ENCODE measurements at regions not wholly inside any gene's neighbourhood (a gene's known extent, or its start where the extent isn't known, plus 50 kb on each side); places are given as distances from the start of the nearest gene placed in this dataset.

DNA sequence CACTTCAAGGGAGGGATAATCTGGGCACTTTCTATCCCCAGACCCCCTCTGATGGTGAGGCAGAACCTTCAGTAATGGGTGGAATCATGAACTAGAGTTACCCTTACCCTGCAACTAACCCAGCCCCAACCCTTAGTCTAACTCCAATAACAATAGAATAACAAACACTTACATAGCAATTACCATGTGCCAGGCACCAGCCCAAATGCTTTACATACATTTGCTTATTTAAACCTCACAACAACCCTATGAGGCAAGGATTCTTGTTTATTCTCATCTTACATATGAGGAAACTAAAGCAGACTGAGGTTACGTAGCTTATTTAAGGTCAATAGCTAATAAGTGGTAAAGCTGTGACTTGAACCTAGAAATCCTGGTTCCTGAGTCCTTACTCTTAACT, 132.8 kb downstream of the CYP26B1 start:
- TF ChIP-seq GATA3 (IDR thresholded peaks at IDR 0.05; ENCODE audit: low read depth, low read length) (no peak), GATA2 (IDR thresholded peaks at IDR 0.05; ENCODE audit: low read depth, low read length) (no peak)

DNA sequence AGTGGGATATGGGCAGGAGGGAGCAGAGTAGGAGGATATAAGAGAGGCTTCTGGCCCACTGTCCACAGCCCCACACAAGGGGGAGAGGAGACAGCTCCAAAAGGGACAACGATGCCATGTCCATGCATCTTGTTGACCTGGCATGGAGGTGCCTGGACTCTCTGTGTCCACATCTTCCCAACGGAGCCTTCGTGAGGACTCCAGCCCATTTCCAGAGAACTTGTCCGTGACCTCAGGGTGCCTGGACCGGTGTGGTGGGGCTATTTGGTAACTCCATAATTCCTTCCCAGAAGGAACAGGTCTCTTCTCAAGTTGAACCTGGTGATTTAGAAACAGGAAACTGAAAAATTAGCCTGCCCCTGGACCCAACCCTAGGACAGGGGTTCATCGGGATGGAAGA, 133.9 kb downstream of the CYP26B1 start:
- TF ChIP-seq GATA3 (IDR thresholded peaks at IDR 0.05; ENCODE audit: low read depth, low read length), result no peak

DNA sequence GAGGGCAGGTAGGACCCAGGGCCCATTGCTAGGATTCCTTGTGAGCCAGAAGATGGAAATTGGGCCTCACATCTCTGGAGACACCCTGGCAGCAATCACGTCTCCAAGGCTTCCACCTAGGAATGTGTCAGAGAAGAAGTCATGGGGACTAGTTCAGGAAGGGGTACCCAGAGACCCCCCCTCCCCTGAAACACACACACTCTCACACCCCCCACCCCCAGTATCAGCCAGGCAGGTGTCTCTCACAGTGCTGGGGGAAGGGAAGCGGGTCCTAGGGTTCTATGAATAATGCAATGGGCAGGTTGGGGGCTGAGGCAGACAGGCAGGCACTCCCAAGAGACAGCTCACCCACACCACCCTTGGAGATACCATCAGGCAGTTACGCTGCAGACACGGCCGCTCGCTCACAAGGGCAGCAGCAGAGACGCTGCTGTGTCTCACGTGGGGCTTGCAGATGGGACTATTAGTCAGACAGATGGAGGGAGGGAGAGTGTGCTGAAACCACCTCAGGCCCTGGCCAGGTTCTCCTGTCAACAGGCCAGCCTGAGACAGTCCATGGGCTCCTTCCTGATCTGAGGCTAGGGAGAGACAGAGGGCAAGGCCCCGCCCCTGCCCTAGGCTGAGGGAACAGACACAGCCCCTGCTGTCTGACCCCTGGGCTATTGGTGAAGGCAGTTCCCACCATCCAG, 134.6 kb downstream of the CYP26B1 start:
- TF ChIP-seq GATA3 (IDR thresholded peaks at IDR 0.05; ENCODE audit: low read depth, low read length) (no peak), GATA2 (IDR thresholded peaks at IDR 0.05; ENCODE audit: low read depth, low read length) (peak; percentile 84)

DNA sequence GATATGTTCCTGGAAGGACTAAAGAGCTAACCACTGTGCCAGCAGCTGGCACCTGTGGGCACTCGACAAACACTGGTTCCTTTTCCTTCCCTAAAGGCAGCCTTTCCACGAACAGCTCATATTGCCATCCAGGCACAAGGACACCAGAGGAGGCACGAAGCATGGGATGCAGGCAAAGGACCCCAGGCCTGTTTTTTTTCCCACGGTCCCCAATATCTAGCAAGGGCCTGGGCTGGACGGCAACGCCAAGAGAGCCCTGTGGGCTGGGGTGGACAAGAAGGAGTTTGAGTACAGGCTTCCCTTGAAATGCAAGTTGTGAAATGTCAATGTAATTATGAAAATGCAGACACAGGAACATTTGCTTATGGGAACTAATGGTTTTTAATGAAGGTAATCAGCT, 135.9 kb downstream of the CYP26B1 start:
- TF ChIP-seq GATA2 (IDR thresholded peaks at IDR 0.05; ENCODE audit: low read depth, low read length) (no peak), GATA3 (IDR thresholded peaks at IDR 0.05; ENCODE audit: low read depth, low read length) (no peak)

DNA sequence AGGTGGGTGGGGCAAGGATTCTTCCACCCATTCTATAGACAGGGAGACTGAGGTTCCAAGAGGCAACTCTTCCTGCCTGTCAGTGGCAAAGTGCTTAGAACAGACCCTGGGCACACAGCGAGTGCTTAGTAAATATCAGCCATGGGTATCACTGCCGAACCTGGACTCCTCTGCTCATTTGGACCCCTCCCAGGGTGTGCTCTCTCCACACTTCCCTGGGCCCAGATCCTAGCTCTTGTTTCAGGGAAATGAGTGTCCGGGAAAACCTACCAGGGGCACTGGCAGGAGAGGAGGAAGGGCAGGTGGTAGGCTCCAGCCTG, 136.3 kb downstream of the CYP26B1 start:
- no peak for TF ChIP-seq GATA3 (IDR thresholded peaks at IDR 0.05; ENCODE audit: low read depth, low read length)
- TF ChIP-seq GATA2 (IDR thresholded peaks at IDR 0.05; ENCODE audit: low read depth, low read length), result no peak

DNA sequence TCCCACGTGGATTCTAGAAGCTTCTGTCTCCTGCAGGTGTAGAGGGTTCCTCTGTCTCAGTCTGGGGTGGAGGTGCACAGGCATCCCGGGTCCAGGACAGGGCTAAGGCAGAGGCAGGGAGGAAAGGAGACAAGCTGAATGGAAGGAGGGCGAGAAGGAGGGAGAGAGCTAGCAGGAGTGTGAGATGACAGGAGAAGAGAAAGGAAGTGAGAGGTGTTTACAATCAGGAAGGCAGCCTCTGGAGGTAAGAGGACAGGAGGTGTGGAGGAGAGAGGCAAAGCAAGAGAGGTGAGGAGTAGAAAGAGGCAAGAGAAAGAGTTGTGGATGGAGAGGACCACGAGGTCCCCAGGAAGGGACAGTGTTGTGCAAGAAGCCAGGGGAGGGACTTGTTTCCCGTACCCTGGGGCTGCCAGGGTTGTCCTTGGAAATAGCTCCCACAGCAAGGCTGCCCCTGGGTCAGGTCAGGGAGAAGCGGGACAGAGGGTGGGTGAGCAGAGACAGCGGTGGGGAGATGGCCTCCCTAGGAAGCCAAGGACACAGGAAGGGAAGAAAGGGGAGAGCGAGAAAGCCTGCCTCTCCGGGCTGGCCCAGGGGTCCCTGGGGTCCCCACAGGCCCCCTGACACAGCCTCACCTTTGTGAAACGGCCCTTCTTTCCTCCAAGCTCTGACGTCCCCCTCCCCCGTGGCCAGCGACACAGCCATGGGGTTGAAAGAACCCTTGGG, 136.9 kb downstream of the CYP26B1 start:
- TF ChIP-seq GATA3 (IDR thresholded peaks at IDR 0.05; ENCODE audit: low read depth, low read length) (no peak), GATA2 (IDR thresholded peaks at IDR 0.05; ENCODE audit: low read depth, low read length) (no peak)

DNA sequence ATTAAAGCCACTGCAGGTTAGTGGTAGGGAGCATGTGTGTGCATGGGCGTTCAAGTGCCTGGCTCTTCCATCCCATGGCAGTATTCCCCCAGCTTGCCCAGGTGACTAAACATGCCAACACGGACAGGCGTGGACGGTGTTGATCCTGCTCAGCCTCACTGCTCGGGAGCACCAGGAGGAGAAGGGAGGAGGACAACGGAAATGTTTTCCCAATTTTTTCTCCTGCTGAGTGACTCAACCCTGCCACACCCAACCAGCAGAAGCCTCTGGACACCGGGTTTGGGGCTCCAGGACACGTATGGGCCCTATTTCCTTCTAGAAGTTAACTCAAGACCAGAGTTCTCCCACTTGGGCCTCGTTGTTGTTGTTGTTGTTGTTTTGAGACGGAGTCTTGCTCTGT, 139.1 kb downstream of the CYP26B1 start:
- TF ChIP-seq GATA2 (IDR thresholded peaks at IDR 0.05; ENCODE audit: low read depth, low read length) (no peak), GATA3 (IDR thresholded peaks at IDR 0.05; ENCODE audit: low read depth, low read length) (no peak)

DNA sequence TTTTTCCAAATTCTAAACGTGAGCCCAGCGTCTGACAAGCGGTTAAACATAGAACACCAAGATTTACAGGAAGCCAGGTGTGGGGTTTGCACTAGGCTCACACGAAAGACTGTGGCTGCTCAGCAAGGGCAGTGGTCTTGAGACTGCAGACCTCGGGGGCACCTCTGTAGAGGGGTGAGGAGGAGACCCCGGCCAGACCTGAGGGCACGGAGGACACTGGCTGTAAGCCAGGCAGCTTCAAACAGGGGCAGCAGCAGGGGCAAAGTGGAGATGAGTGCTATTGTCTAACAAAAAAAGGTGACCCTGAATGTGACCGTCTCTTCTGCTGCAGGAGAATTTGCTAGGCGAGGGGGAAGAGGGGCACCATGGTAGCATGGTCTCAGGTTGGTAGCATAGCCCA, 140.3 kb downstream of the CYP26B1 start:
- TF ChIP-seq GATA2 (IDR thresholded peaks at IDR 0.05; ENCODE audit: low read depth, low read length) (no peak), GATA3 (IDR thresholded peaks at IDR 0.05; ENCODE audit: low read depth, low read length) (no peak)

DNA sequence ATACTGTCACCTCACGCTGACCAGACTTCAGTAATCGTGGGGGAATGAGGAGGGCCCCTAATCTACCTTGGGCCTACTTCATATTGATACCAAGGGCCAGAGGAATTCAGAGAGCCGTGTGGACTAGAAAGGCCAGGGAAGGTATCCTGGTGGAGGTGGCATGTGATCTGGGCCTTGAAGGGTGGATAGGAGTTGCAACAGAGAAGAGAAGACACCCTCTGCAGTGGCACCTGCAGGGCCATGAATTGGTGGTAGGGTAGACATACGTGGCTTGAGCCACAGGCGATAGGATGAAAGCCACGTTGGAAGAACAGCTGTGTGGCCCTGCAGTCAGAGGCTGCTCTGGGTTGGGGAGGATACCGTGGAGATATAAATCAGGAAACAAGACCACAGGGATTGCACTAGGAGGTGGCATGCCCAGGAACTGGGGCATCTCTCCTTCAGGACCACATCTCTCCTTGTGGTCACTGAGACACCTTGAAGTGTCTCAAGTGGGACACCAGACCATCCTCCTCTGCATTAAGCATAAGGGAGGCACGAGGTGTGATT, 141.4 kb downstream of the CYP26B1 start:
- TF ChIP-seq GATA2 (IDR thresholded peaks at IDR 0.05; ENCODE audit: low read depth, low read length) (no peak), GATA3 (IDR thresholded peaks at IDR 0.05; ENCODE audit: low read depth, low read length) (no peak)

DNA sequence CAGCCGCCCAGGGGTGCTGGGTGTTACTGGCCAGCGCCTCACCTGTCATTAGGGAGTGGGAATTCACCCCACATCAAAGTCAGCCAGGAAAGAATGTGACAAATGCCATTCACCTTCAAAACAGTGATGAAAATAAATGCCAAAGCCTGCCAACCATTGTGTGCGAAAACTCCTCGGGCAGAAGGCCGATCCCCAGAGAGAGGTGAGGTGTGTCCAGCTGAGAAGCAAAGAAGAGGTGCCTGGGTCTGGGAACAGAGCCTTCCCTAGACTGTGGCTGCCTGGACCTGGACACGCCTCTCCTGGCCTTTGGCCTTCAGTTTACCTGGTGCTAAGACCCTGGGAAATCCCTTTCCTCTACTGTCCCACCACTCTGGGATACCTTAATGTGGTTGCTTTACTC, 142.7 kb downstream of the CYP26B1 start:
- TF ChIP-seq GATA2 (IDR thresholded peaks at IDR 0.05; ENCODE audit: low read depth, low read length), result no peak
- no peak for TF ChIP-seq GATA3 (IDR thresholded peaks at IDR 0.05; ENCODE audit: low read depth, low read length)

DNA sequence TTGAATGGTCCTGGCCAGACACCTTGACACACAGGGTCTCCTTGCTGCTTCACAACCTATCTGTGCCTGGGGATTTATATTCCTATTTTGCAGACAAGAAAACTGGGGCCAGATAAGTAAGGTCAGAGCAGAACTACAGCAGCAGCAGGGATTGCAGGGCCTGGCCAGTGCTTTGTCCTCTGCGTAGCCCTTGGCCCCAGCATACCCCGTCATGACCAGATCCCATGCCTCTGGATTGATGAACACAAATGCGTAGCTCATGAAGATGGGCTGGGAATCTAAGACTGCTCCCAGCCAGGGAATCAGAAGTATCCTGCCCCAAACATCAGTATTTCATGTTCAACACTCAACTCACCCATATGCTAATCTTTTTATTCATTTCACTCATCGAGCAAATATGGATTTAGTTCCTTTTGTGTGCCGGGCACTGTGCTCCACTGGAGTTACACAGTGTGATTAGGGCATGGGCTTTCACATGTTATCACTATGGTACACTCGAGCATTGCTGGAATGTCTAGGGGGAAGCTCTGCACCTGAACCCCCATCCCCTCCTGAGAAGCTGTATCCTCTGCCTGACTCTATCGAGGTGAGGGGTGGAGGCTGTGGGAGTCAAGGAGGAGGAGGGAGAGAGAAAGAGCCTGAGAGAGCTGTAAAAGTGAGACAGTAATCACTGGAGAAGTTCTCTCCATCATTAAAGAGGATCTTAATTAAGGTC, 143.3 kb downstream of the CYP26B1 start:
- no peak for TF ChIP-seq GATA3 (IDR thresholded peaks at IDR 0.05; ENCODE audit: low read depth, low read length)
- no peak for TF ChIP-seq GATA2 (IDR thresholded peaks at IDR 0.05; ENCODE audit: low read depth, low read length)

DNA sequence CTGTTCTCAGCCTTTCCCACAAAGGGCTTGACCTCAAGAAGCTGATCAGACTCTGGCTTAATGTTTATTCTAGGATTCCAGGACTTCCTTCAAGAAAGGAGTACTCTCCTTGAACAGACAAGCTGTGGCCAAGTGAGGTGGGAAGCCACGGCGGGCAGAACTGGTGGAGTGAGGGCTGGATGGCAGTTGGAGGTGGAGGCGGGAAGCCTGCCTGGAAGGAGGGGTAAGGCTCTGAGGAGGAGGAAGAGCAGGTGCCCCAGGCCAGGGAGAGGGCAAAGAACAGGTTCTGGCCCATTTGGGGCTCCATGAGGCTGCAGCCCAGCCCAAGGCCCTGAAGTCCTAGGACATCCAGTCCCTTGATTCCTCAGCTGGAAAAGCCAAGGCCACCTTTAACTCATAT, 143.9 kb downstream of the CYP26B1 start:
- no peak for TF ChIP-seq GATA2 (IDR thresholded peaks at IDR 0.05; ENCODE audit: low read depth, low read length)

DNA sequence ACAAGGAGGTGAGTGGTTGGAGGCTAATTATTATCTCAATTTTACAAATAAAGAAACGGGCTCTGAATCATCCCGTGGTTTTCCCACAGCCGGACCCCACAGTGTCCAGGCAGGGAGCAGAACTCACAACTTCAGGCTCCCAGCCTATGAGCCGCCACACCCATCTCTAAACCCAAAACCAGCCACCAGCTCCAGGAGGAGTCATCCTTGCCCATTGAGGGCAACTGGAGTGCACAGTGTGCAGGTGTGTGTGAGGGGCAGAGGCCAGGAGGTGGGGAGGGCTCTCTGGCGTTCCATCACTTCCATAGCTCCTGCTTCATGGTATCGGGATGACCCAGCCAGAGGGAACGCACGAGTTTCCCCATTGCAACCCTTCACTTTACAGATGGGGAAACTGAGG, 144.5 kb downstream of the CYP26B1 start:
- no peak for TF ChIP-seq GATA3 (IDR thresholded peaks at IDR 0.05; ENCODE audit: low read depth, low read length)
- no peak for TF ChIP-seq GATA2 (IDR thresholded peaks at IDR 0.05; ENCODE audit: low read depth, low read length)

DNA sequence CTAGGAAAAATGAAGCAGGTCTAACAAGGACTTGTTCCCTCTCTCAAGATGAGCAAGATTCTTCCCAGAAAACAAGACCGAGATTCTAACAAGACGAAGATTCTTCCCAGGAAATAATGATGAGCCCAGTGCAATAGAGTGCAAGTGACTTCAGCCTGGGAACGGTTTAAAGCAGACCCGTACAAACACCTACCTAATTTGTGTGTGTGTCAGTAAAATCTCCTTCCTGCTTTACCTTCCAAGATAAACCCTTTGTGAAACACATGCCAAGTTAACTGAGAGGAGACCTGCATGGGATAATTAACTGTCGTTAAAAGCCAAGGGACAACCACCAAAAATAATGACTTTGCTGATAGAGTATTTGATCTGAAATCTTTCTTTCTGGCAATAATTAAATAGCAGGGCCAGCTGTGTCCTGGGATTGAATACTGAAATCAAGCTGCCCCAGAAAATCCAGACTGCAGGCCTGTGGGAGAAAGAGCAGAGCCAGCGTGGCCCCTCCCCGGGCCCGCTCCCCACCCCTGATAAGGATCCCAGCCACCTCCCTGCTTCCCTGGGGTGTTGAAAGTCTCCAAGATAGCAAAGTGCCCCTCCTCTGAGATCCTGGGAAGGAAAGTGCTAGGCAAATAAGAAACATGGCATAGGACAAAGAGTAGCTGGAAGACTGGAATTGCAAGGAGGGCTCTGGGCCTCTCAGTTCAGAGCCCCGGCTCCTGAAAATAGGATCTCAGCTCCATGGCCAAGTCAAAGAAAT, 145.5 kb downstream of the CYP26B1 start:
- peak; percentile 89 for TF ChIP-seq GATA2 (IDR thresholded peaks at IDR 0.05; ENCODE audit: low read depth, low read length)
- no peak; the same call in 1 of the 2 replicates for TF ChIP-seq GATA3 (IDR thresholded peaks at IDR 0.05; ENCODE audit: low read depth, low read length)
